Activated naive CD4-positive, alpha-beta T cell treated with anti-CD3 and anti-CD28 coated beads, Interleukin-2, amount 10 ng/mL, durations not matched to agents 7 days and 5 days (primary cell): ENCODE measurements at regions not wholly inside any gene's neighbourhood (a gene's known extent, or its start where the extent isn't known, plus 50 kb on each side); places are given as distances from the start of the nearest gene placed in this dataset.

ENCODE experiments used
- CTCF ChIA-PET: fragments of 350-600 bp; sonication (Branson Sonifier 250); formaldehyde crosslinking; loops from one replicate; lab custom pipeline; 2021; ENCODE audit warnings: antibody characterized with exemption; lab: Charles Lee
- DNase-seq: peaks from one replicate; pipeline ENCODE4 v3.0.0-alpha.2; 2020
- H3K27ac Mint-ChIP-seq: one replicate; pipeline ENCODE4 v1.8.0; 2021; ENCODE audit warnings: mild to moderate bottlenecking, moderate library complexity, mixed read lengths
- H3K27me3 Mint-ChIP-seq: one replicate; pipeline ENCODE4 v1.8.0; 2021; ENCODE audit warnings: mild to moderate bottlenecking, mixed read lengths
- H3K36me3 Mint-ChIP-seq: one replicate; pipeline ENCODE4 v1.8.0; 2021; ENCODE audit warnings: mixed read lengths
- H3K4me1 Mint-ChIP-seq: one replicate; pipeline ENCODE4 v1.8.0; 2021; ENCODE audit warnings: mixed read lengths
- H3K4me3 Mint-ChIP-seq: one replicate; pipeline ENCODE4 v1.8.0; 2021; ENCODE audit warnings: mild to moderate bottlenecking, moderate library complexity, mixed read lengths
- H3K9me3 Mint-ChIP-seq: one replicate; pipeline ENCODE4 v1.8.0; 2021; ENCODE audit warnings: mixed read lengths

GRCh38 chr13:106433066-106433465, 102.4 kb downstream of the EFNB2 start:
- CTCF ChIA-PET, result no interaction called here
- no peaks in the 10 kb centered on the region for H3K4me1 Mint-ChIP-seq
- H3K9me3 Mint-ChIP-seq, result peaks cover 2% of the 10 kb centered on the region
- DNase-seq, result no peak
- H3K36me3 Mint-ChIP-seq, result no peaks in the 10 kb centered on the region
- H3K27ac Mint-ChIP-seq, result no peak overlapping the region
- H3K4me3 Mint-ChIP-seq, result no peak overlapping the region
- no peaks in the 10 kb centered on the region for H3K27me3 Mint-ChIP-seq

DNA sequence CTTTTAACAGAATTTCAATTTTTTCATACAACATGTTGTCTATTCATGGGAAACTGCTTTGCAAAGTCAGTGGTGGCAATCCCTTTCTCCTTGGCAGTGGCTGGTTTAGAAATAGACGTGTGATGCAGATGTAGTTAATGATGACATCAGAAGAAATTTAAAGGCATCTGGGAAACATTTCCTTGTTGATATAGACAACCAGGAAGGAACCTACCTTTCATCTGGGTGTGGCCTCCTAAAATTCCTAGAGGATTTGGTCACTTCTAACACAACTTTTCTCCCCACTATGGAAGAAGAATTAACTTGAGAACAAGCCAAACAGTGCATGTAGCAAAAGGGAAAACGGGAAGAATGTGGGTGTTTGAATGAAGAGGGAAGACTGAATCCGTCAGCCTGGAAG, 102.8 kb downstream of the EFNB2 start:
- CTCF ChIA-PET, result no interaction called here
- H3K4me3 Mint-ChIP-seq, result no peak overlapping the region
- no peak for DNase-seq
- H3K4me1 Mint-ChIP-seq, result no peaks in the 10 kb centered on the region
- H3K36me3 Mint-ChIP-seq, result no peaks in the 10 kb centered on the region
- H3K27ac Mint-ChIP-seq, result no peak overlapping the region
- no peaks in the 10 kb centered on the region for H3K27me3 Mint-ChIP-seq
- H3K9me3 Mint-ChIP-seq, result peaks cover 2% of the 10 kb centered on the region

DNA sequence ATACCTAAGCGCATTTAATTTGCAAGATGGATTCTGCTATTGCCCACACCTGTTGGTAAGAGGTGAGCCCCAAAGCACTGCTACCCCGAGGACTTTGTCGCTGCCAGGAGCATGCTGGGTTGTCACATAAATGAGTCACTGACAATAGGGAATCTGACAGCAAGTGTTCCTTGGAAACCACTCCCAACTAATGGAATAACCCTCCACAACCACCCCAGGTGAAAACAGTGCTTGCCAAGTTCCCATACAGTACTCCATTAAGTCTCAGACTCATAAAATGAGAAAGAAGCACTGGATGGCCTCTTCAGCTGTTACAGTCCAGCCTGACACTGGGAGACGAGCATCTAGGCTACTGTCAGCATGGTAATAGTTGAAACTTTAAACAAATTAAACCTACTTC, 108.6 kb downstream of the EFNB2 start:
- CTCF ChIA-PET, result no interaction called here
- Mint-ChIP-seq H3K27me3 (no peaks in the 10 kb centered on the region), H3K4me1 (no peaks in the 10 kb centered on the region), H3K27ac (no peak overlapping the region), H3K36me3 (no peaks in the 10 kb centered on the region), H3K4me3 (no peak overlapping the region), H3K9me3 (no peaks in the 10 kb centered on the region)
- DNase-seq, result no peak

GRCh38 chr13:106425661-106426060, 109.8 kb downstream of the EFNB2 start:
- DNase-seq, result no peak
- Mint-ChIP-seq H3K4me1 (no peaks in the 10 kb centered on the region), H3K36me3 (no peaks in the 10 kb centered on the region), H3K27ac (no peak overlapping the region), H3K9me3 (no peaks in the 10 kb centered on the region), H3K27me3 (no peaks in the 10 kb centered on the region), H3K4me3 (no peak overlapping the region)
- CTCF ChIA-PET, result no interaction called here

DNA sequence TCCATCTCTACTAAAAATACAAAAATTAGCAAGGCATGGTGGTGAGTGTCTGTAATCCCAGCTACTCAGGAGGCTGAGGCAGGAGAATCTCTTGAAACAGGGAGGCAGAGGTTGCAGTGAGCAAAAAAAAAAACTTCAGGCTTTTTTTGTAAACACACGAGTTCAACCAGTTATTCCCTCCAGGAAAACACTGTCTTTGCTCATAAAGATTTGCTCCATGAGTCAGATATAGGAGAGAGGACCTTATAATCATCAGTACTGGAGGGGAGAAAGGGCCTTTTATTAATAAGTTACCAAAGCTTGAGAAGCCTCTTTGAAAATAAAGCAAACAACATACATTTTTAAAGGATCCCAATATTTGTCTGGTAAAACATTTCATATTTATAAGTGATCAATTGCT, 110.7 kb downstream of the EFNB2 start:
- H3K27ac Mint-ChIP-seq, result no peak overlapping the region
- H3K4me1 Mint-ChIP-seq, result no peaks in the 10 kb centered on the region
- H3K27me3 Mint-ChIP-seq, result no peaks in the 10 kb centered on the region
- no peak for DNase-seq
- no peaks in the 10 kb centered on the region for H3K36me3 Mint-ChIP-seq
- H3K9me3 Mint-ChIP-seq, result no peaks in the 10 kb centered on the region
- no peak overlapping the region for H3K4me3 Mint-ChIP-seq
- CTCF ChIA-PET, result interaction anchor here (0.7 kb wide), 1 partner anchor 323 kb away, joined by 3 read pairs; no protein-coding TSS in a partner anchor

DNA sequence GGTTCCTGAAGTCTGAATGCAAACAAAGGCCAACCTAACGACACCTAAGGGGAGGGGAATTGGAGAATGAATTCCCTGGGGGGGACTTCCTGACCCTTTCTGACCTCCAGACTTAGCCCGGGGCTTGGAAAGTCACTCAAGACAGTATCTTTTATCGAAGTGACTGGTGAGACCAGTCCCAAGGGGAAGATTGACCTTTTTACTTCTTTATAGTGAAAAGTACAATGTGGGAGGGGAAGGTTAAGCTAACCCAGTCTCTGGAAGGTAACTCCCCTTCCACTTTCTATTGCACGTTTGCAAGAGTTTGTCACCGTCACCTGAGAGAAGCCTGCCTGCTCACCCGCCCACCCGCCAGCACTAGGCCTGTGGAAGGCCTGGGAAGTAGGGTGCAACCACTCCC, 111.9 kb downstream of the EFNB2 start:
- H3K27ac Mint-ChIP-seq, result no peak overlapping the region
- no peaks in the 10 kb centered on the region for H3K9me3 Mint-ChIP-seq

DNA sequence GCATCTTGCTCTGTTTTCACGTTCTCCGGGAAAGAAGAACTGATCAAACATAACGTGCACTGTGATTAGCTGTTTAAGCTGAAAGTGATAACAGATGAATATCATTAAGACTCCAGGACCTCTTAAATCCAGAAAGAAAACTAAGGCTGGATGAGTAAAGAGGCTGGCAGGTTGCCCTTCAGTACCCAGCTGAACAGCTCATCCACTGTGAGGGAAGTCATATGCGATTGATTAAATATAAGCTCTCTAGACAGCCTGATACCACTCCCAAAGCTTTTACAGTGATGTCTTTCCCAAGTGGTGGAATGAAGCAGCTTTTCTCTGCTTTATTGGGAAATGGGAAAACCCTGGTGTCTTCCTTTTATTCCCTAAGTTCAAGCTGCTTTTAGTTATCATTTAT, 116.9 kb downstream of the EFNB2 start:
- no peaks in the 10 kb centered on the region for H3K9me3 Mint-ChIP-seq

More for the DNA sequence above, 111.9 kb downstream of the EFNB2 start:
- DNase-seq, result no peak
- no peaks in the 10 kb centered on the region for H3K27me3 Mint-ChIP-seq
- H3K4me1 Mint-ChIP-seq, result no peaks in the 10 kb centered on the region
- CTCF ChIA-PET, result no interaction called here
- H3K36me3 Mint-ChIP-seq, result no peaks in the 10 kb centered on the region
- H3K4me3 Mint-ChIP-seq, result no peak overlapping the region

GRCh38 chr13:106417467-106418110, 117.9 kb downstream of the EFNB2 start:
- H3K27me3 Mint-ChIP-seq, result peaks cover 7% of the 10 kb centered on the region
- no peaks in the 10 kb centered on the region for H3K36me3 Mint-ChIP-seq
- H3K9me3 Mint-ChIP-seq, result no peaks in the 10 kb centered on the region
- CTCF ChIA-PET, result no interaction called here
- H3K4me3 Mint-ChIP-seq, result no peak overlapping the region
- H3K27ac Mint-ChIP-seq, result no peak overlapping the region
- H3K4me1 Mint-ChIP-seq, result no peaks in the 10 kb centered on the region
- no peak for DNase-seq

More for the DNA sequence above, 116.9 kb downstream of the EFNB2 start:
- CTCF ChIA-PET, result interaction anchor here (0.6 kb wide), 1 partner anchor 85 kb away, joined by 4 read pairs; no protein-coding TSS in a partner anchor
- Mint-ChIP-seq H3K4me3 (no peak overlapping the region), H3K27ac (no peak overlapping the region), H3K4me1 (no peaks in the 10 kb centered on the region), H3K27me3 (peaks cover 7% of the 10 kb centered on the region), H3K36me3 (no peaks in the 10 kb centered on the region)
- no peak for DNase-seq

DNA sequence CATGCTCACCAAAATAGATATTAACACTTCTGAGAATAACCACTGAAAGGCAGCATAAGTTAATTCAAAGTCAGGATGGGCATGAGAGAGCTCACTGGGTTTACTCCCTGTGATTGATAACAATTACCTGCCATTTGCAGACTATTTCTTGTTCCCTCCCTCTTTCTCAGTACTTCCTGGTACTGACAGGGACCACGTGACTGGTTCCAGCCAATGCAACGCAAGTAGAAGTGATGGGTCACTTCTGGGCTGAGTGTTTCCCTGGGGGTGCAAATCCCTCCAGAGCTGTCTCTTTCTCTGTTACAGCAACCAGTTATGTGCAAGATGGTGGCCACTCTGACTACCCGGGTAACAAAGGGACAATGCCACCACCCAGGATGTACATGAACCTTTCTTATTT, 118.8 kb downstream of the EFNB2 start:
- H3K36me3 Mint-ChIP-seq, result no peaks in the 10 kb centered on the region
- H3K4me3 Mint-ChIP-seq, result no peak overlapping the region
- no peaks in the 10 kb centered on the region for H3K4me1 Mint-ChIP-seq
- CTCF ChIA-PET, result no interaction called here
- H3K9me3 Mint-ChIP-seq, result no peaks in the 10 kb centered on the region
- DNase-seq, result no peak
- no peak overlapping the region for H3K27ac Mint-ChIP-seq
- peaks cover 7% of the 10 kb centered on the region for H3K27me3 Mint-ChIP-seq

DNA sequence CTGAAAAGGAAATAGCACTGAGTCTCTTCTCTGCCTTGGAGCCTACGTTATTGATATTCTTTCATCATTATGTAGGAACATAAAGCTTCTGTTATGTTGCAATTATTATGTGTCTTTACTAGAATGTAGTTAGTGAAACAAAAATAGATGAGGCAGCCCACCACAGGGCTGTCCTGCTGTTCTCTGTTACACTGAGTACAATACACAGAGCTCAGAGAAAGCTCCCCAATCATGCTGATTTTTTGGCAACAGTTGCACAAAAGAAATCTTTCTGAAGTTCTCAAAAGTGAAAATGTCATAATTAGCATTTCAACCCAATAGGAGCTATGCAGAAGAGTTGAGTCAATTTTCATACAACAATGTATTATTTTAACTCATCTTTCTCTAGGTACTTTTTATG, 119.5 kb downstream of the EFNB2 start:
- no peak overlapping the region for H3K27ac Mint-ChIP-seq
- no peaks in the 10 kb centered on the region for H3K9me3 Mint-ChIP-seq
- no peaks in the 10 kb centered on the region for H3K36me3 Mint-ChIP-seq
- no peak overlapping the region for H3K4me3 Mint-ChIP-seq
- CTCF ChIA-PET, result no interaction called here
- DNase-seq, result no peak
- no peaks in the 10 kb centered on the region for H3K4me1 Mint-ChIP-seq
- H3K27me3 Mint-ChIP-seq, result peaks cover 7% of the 10 kb centered on the region

- Mint-ChIP-seq H3K27me3 (peaks cover 7% of the 10 kb centered on the region), H3K4me1 (no peaks in the 10 kb centered on the region), H3K4me3 (no peak overlapping the region), H3K9me3 (no peaks in the 10 kb centered on the region), H3K36me3 (no peaks in the 10 kb centered on the region), H3K27ac (no peak overlapping the region)
- DNase-seq, result no peak
- CTCF ChIA-PET, result no interaction called here
Measured at GRCh38 chr13:106415442-106415841, 120.0 kb downstream of the EFNB2 start.

DNA sequence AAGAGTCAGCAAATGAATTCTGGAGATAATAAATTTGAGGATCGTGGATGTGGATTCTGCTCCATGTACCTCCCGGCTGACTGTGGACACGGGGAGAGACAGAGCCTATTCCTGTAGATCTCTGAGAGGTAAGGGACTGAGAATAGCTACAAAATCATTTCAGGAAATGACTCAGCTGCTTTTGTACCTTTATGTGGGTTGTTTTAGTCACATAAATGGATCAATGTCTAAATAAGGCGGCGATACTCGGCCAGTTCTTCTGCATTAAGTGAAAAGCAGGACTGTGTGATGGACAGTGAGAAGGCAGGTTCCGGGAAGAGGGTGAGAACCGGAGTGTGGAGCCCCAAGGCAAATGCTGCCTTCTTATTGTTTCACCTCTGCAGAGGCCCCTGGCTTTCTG, 128.1 kb downstream of the EFNB2 start:
- H3K4me3 Mint-ChIP-seq, result no peak overlapping the region
- no peaks in the 10 kb centered on the region for H3K36me3 Mint-ChIP-seq
- H3K4me1 Mint-ChIP-seq, result peaks cover 2% of the 10 kb centered on the region
- no peaks in the 10 kb centered on the region for H3K27me3 Mint-ChIP-seq
- CTCF ChIA-PET, result no interaction called here
- H3K9me3 Mint-ChIP-seq, result no peaks in the 10 kb centered on the region
- no peak for DNase-seq
- no peak overlapping the region for H3K27ac Mint-ChIP-seq

DNA sequence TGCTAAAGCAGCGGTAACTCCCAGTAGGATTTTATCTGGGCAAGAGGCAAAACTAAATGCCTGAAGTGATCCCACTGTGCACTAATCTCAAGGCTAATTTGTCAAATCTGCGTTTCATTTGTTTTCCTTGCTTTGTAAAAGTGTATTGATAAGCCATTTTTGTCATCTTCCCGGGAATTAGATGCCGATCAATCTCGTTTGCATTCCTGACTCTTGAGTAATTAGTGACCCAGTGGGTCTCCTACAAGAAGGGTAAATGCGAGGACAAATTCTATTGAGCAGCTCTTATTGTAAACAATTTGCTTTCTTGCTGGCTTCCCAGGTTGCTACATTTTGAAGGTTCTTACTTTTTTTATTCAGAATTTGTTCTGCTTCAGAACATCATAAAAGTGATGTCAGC, 129.7 kb downstream of the EFNB2 start:
- CTCF ChIA-PET, result no interaction called here
- Mint-ChIP-seq H3K4me1 (peaks cover 2% of the 10 kb centered on the region), H3K36me3 (no peaks in the 10 kb centered on the region), H3K27me3 (no peaks in the 10 kb centered on the region), H3K9me3 (no peaks in the 10 kb centered on the region), H3K4me3 (no peak overlapping the region), H3K27ac (no peak overlapping the region)
- DNase-seq, result no peak

DNA sequence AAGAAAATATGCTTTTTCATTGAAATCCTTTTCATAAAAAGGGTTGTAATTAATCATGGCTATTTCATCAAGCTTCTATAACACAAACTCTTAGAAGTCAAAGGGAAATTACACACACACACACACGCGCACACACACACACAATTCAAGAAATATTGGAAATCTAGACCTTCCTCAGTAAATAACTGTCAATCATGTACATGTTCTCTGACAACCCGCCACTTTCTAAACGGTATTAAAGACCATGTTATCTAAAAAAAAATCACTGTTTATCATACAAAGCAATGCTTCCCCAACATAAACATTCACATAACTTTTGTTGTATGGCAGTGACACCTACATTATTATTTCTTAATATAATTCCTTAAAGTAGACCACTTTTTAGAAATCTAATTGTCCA, 132.2 kb downstream of the EFNB2 start:
- Mint-ChIP-seq H3K27me3 (no peaks in the 10 kb centered on the region), H3K36me3 (no peaks in the 10 kb centered on the region), H3K9me3 (no peaks in the 10 kb centered on the region)

GRCh38 chr13:106402866-106403265, 132.6 kb downstream of the EFNB2 start:
- Mint-ChIP-seq H3K9me3 (no peaks in the 10 kb centered on the region), H3K4me3 (no peak overlapping the region), H3K27ac (no peak overlapping the region), H3K27me3 (no peaks in the 10 kb centered on the region), H3K4me1 (no peaks in the 10 kb centered on the region), H3K36me3 (no peaks in the 10 kb centered on the region)
- CTCF ChIA-PET, result no interaction called here
- DNase-seq, result no peak

More for the DNA sequence above, 132.2 kb downstream of the EFNB2 start:
- no peak for DNase-seq
- H3K27ac Mint-ChIP-seq, result no peak overlapping the region
- CTCF ChIA-PET, result no interaction called here
- H3K4me3 Mint-ChIP-seq, result no peak overlapping the region
- H3K4me1 Mint-ChIP-seq, result no peaks in the 10 kb centered on the region
